GM18499 (cell line): ENCODE measurements at regions not wholly inside any gene's neighbourhood (a gene's known extent, or its start where the extent isn't known, plus 50 kb on each side); places are given as distances from the start of the nearest gene placed in this dataset.

Experiments used
- ATAC-seq: cut with Tn5 transposase; IDR thresholded peaks from one replicate; pipeline ENCODE4 v1.9.1; 2021; ENCODE audit warnings: moderate number of reproducible peaks; ENCODE audit not compliant: insufficient read depth, unreplicated experiment

- no peak for ATAC-seq
These were observed 187.7 kb upstream of the BMP2 start for GRCh38 chr20:6579824-6580223.

GRCh38 chr20:6579417-6579816 is 188.1 kb upstream of the BMP2 start:
- no peak for ATAC-seq

- ATAC-seq: no peak
These were observed 190.0 kb upstream of the BMP2 start for GRCh38 chr20:6577451-6577850.

- ATAC-seq: no peak
These were observed 190.8 kb upstream of the BMP2 start for GRCh38 chr20:6576726-6577125.

- no peak for ATAC-seq
These were observed 191.5 kb upstream of the BMP2 start for GRCh38 chr20:6575912-6576401.

GRCh38 chr20:6566821-6567220 is 200.7 kb upstream of the BMP2 start:
- ATAC-seq: no peak

- ATAC-seq: no peak
These were observed 205.4 kb upstream of the BMP2 start for GRCh38 chr20:6562111-6562510.

GRCh38 chr20:6560978-6561377 is 206.5 kb upstream of the BMP2 start:
- no peak for ATAC-seq

GRCh38 chr20:6559791-6560190 is 207.7 kb upstream of the BMP2 start:
- ATAC-seq: no peak

GRCh38 chr20:6558341-6558740 is 209.1 kb upstream of the BMP2 start:
- ATAC-seq: no peak

- ATAC-seq: no peak
These were observed 233.6 kb upstream of the BMP2 start for GRCh38 chr20:6533761-6534479.

- ATAC-seq: no peak
These were observed 234.1 kb upstream of the BMP2 start for GRCh38 chr20:6533351-6533750.

- ATAC-seq: no peak
These were observed 236.6 kb upstream of the BMP2 start for GRCh38 chr20:6530779-6531315.

- no peak for ATAC-seq
These were observed 237.2 kb upstream of the BMP2 start for GRCh38 chr20:6530254-6530653.

- no peak for ATAC-seq
These were observed 241.8 kb upstream of the BMP2 start for GRCh38 chr20:6525447-6526303.

- ATAC-seq: no peak
These were observed 243.2 kb upstream of the BMP2 start for GRCh38 chr20:6524305-6524704.

- no peak for ATAC-seq
These were observed 247.9 kb upstream of the BMP2 start for GRCh38 chr20:6519556-6519955.

- ATAC-seq: no peak
These were observed 252.2 kb upstream of the BMP2 start for GRCh38 chr20:6515261-6515660.

- no peak for ATAC-seq
These were observed 253.9 kb upstream of the BMP2 start for GRCh38 chr20:6513599-6513998.

GRCh38 chr20:6509374-6509773 is 258.1 kb upstream of the BMP2 start:
- ATAC-seq: no peak

GRCh38 chr20:6506906-6507305 is 260.6 kb upstream of the BMP2 start:
- ATAC-seq: no peak
